ENCODE measurements at regions not wholly inside any gene's neighbourhood (a gene's known extent, or its start where the extent isn't known, plus 50 kb on each side); places are given as distances from the start of the nearest gene placed in this dataset.

- no peak for DNase-seq (ENCODE audit: low spot score)
These were observed 118.0 kb upstream of the EDNRA start for GRCh38 chr4:147362938-147363337.

- no peak for DNase-seq (ENCODE audit: low spot score)
These were observed 117.4 kb upstream of the EDNRA start for GRCh38 chr4:147363514-147363913.

- no peak for DNase-seq (ENCODE audit: low spot score)
These were observed 115.5 kb upstream of the EDNRA start for GRCh38 chr4:147365396-147365795.

DNA sequence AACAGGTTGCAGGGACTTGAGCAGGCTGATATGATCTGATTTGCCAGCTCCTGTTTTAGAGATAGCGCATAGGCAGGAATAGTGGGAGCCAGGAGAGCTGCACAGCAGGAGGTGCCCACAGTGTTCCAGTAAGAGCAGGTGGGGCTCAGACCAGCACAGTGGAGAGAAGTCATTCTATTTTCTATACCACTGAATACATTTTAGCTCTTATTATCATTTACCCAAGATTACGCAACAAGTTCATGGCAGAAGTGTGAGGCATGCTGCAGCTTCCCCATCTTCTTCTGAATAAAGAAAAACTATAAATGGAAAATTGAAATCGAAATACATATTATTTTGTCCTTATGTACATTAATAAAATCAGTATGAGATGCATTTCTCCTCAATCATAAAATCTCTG is 114.7 kb upstream of the EDNRA start:
- no peak for DNase-seq (ENCODE audit: low spot score)

DNA sequence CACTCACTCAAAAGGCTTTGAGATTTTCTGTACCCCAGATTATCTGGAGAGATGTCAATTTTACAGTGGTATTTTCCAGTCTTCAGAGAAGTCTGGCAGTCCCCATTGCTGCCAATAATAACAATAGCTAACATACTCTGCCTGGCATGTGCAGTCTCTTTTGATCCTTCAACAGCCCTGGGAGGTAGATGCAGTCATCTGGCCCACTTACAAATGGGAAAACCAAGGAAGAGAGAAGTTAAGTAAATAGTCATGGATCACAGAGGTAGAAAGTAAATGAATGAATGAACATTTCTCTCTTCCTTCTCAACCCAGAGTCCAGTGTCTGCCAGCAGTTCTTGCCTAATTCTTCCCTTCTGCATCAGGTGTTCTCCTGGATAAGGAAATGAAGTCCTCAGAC is 113.0 kb upstream of the EDNRA start:
- no peak for DNase-seq (ENCODE audit: low spot score)

- DNase-seq (ENCODE audit: low spot score) = no peak
These were observed 111.9 kb upstream of the EDNRA start for GRCh38 chr4:147368948-147369347.

DNA sequence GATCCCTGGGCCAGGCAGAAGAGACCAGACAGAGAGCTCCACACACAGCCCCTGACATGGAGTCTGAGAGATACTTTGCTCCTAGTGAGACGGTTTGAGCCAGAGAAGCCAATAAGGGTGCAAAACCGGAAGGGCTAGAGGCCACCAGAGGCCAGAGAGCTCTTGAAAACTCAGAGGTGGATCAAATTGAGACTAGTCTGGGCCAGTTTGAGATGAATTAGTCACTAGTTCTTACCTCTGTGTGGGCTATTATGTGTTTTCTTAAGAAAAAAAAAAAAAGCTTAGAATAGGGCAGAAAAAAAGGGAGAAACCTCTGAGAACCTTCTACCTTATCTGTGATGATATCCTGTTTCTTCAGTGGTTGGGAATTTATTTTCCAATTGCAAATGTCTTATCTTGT is 110.4 kb upstream of the EDNRA start:
- no peak for DNase-seq (ENCODE audit: low spot score)

GRCh38 chr4:147370881-147371280 is 110.0 kb upstream of the EDNRA start:
- DNase-seq (ENCODE audit: low spot score) = no peak

DNA sequence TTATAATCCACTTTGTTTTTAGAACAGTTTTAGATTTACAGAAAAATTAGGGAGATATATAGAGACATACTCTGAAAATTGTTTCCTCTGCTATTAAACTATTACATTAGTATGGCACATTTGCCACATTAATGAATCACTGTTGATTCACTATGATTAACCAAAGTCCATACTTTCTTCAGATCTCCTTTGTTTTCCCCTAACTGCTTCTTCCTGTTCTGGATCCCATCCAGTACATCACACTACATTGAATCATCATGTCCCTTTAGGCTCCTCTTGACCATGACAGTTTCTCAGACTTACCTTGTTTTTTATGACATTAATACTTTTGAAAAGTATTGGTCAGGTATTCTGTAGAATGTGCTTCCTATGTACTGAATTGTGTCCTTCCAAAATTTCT is 109.2 kb upstream of the EDNRA start:
- DNase-seq (ENCODE audit: low spot score) = no peak

DNA sequence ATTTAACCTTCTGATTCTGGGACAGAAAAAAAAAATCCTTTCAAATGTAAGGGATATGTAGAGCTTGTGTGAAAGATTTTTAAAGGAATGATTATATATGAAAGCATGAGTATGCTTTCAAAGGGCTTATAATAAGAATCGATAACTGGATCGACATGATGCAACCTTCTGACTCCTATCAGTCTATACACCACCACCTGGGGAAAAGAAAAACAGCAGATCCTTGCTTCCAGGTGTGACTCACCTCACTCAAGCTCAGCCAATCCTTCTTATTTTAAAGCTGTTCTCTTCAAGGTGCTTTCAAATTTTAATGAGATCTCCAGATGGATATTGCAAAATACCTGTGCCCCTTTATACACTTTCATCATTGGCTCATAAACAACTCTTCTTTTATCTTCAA is 102.1 kb upstream of the EDNRA start:
- no peak for DNase-seq (ENCODE audit: low spot score)

DNA sequence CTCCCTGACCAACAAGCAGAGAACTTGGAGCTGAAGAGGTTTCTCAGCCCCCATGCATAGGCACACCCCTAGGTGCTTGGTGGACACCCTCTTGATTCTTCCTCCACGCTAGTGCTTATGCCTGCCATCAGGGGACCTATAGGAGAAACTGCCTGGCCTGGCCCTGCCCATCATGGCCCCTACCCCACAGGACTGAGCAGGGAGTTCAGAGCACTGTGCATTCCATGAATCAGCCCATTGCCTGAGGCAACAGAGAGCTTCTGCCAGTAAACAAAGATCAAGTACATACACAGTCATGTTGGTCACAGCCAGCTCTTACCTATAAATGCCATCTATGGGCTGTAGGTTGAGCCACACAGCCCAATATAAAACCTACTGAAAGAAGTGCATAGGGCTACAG is 99.1 kb upstream of the EDNRA start:
- DNase-seq (ENCODE audit: low spot score) = no peak

DNA sequence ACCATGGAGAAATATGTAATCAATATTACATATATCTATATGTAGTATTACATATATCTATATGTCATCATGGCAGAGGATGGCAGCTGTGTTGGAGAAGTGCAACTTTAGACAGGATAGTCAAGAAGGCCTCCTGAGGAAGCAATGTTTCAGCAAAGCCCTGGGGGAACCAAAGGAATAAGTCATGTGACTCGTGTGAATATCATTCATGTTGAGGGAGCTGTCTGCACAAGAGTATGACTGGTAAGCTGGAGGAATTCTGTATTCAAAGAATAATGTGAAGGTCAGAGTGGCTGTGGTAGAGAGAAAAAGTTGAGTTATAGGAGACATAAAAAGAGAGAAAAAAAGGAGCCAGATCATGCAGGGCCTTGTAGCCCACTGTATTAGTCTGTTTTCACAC is 92.9 kb upstream of the EDNRA start:
- no peak for DNase-seq (ENCODE audit: low spot score)

- DNase-seq (ENCODE audit: low spot score) = no peak
These were observed 84.8 kb upstream of the EDNRA start for GRCh38 chr4:147396105-147396504.

- DNase-seq (ENCODE audit: low spot score) = no peak
These were observed 82.3 kb upstream of the EDNRA start for GRCh38 chr4:147398556-147398955.

- DNase-seq (ENCODE audit: low spot score) = no peak
These were observed 80.2 kb upstream of the EDNRA start for GRCh38 chr4:147400721-147401120.

DNA sequence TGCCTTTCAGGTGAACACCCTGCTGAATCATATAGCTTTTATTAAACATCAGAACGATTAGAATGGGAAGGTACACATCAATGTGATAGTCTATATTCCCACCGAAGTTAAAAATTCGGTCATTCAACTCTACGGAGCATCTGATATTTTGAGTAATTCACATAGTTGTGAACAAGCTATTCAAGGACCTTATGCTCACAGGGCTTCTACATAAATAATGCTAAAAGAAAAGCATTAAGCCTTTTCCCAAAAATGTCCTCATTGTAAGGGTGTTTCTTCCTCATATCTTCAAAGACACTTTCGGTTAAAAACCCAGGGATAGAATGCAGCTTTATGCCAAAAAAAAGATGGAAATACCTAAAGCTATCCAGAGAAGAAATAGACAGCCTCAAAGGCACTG is 79.7 kb upstream of the EDNRA start:
- no peak for DNase-seq (ENCODE audit: low spot score)

DNA sequence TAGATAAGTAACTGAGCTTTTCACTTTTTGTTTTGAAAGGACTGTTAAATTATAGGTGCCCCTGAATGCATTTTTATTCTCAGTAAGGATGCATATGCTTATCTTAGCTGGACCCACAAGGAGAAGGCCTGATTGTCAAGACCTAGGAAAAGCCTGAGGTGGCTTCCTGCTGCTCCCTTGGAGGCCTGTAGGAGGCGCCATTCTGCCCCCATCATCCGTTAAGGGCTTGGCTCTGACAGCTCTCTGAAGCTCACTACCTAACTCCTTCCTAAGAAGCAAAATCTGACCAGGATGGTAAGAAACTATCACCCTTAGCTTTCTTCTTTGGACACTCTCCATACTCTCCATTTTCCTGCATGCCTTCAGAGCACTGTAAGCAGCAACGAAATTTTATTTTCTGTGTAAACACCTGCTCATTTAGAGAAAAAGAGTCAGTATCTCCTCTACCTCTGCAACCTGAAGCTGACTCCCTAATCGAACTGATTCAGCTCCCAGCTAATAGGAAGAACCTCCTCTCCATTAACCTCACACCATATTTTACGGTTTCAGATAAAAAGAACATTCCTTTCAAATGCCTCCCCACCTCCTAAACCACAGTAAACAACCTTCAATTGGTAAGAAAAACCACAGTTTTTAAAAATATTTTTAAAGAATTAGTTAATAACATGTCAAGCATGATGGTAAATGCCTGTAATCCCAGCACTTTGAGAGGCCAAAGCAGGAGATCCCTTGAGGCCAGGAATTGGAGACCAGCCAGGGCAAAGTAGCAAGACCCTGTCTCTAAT is 73.4 kb upstream of the EDNRA start:
- no peak for DNase-seq (ENCODE audit: low spot score)

DNA sequence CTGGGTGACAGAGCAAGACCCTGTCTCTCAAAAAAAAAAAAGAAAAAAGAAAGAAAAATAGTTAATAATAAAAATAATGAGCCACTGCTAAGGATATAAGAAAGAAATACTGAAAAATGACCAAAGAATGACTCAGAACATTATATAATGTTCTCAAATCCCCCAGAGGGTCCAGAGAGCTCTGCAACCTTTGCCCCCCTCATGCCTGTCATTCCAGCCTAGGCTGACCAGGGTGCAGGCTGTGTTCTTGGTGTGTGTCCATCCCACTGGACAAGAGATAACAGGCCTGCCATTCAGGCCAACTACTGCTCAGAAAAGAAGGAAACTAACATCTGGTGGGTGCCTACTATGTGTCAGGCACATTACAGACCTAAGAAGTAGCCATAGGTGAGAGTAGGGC is 72.7 kb upstream of the EDNRA start:
- no peak for DNase-seq (ENCODE audit: low spot score)

- DNase-seq (ENCODE audit: low spot score) = no peak
These were observed 71.5 kb upstream of the EDNRA start for GRCh38 chr4:147409350-147409749.

- no peak for DNase-seq (ENCODE audit: low spot score)
These were observed 62.7 kb upstream of the EDNRA start for GRCh38 chr4:147418226-147418625.

GRCh38 chr4:147421456-147421855 is 59.4 kb upstream of the EDNRA start:
- DNase-seq (ENCODE audit: low spot score) = no peak

GRCh38 chr4:147423229-147423628 is 57.7 kb upstream of the EDNRA start:
- no peak for DNase-seq (ENCODE audit: low spot score)

DNA sequence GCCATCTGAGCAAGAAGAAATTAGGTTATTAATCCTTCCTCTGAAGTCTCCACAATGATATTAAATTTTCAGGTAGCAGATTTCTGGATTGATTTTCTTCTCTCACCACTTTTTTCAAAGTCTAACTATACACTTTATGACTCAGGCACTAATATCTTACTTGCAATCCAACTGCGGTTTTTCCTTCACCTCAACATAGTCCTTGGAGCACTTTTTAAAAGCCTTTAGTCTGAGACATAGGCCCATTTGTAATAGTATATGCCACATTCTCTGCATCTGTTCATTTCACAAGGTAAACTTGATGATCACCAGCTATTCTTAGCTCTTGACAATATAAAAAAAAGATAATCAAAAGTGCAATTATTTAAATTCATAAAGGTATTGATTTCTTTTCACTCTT is 55.9 kb upstream of the EDNRA start:
- no peak for DNase-seq (ENCODE audit: low spot score)

- no peak for DNase-seq (ENCODE audit: low spot score)
These were observed 52.3 kb upstream of the EDNRA start for GRCh38 chr4:147428583-147428982.

- DNase-seq (ENCODE audit: low spot score) = no peak
These were observed 50.8 kb upstream of the EDNRA start for GRCh38 chr4:147430111-147430510.
